CD8-positive, alpha-beta memory T cell (primary cell): ENCODE measurements at regions not wholly inside any gene's neighbourhood (a gene's known extent, or its start where the extent isn't known, plus 50 kb on each side); places are given as distances from the start of the nearest gene placed in this dataset.

Experiments used
- CTCF ChIA-PET: fragments of 350-600 bp; sonication (Branson Sonifier 250); formaldehyde crosslinking; loops from one replicate; lab custom pipeline; 2021; ENCODE audit warnings: antibody characterized with exemption; lab: Charles Lee
- POLR2A ChIA-PET: fragments of 350-600 bp; sonication (Branson Sonifier 250); formaldehyde crosslinking; loops from one replicate; lab custom pipeline; 2021; ENCODE audit warnings: antibody characterized with exemption; lab: Charles Lee
- DNase-seq, 5 donors: peaks; one replicate each; pipeline versions ENCODE4 v3.0.0 to v3.0.0-alpha.2; 2020 to 2022; ENCODE audit warnings: mixed read lengths in 1 of 5
- H3K27ac ChIP-seq: one replicate; pipeline ENCODE4 v1.7.0; 2013; ENCODE audit warnings: low read depth, mild to moderate bottlenecking, low read length, moderate library complexity
- H3K27me3 ChIP-seq: 2 replicates; pipeline ENCODE4 v1.7.0; 2013; ENCODE audit warnings: low read length, mild to moderate bottlenecking; ENCODE audit not compliant: insufficient read depth, poor library complexity, severe bottlenecking
- H3K36me3 ChIP-seq: 2 replicates; pipeline ENCODE4 v1.7.0; 2013; ENCODE audit warnings: mild to moderate bottlenecking, low read length, moderate library complexity; ENCODE audit not compliant: insufficient read depth
- H3K4me1 ChIP-seq: 2 replicates; pipeline ENCODE4 v1.7.0; 2013; ENCODE audit warnings: mild to moderate bottlenecking, low read length, moderate library complexity; ENCODE audit not compliant: insufficient read depth
- H3K4me3 ChIP-seq: 2 replicates; pipeline ENCODE4 v1.7.0; 2013; ENCODE audit warnings: mild to moderate bottlenecking, low read length
- H3K9me3 ChIP-seq: 2 replicates; pipeline ENCODE4 v1.7.0; 2013; ENCODE audit warnings: mild to moderate bottlenecking, low read length
- H3K27ac Mint-ChIP-seq, 8 donors: one replicate each; pipeline ENCODE4 v1.8.0; 2020 to 2021; ENCODE audit warnings: mixed read lengths in 8 of 8, mild to moderate bottlenecking in 6 of 8, inconsistent platforms in 3 of 8, moderate library complexity in 3 of 8
- H3K27me3 Mint-ChIP-seq, 2 donors: one replicate each; pipeline ENCODE4 v1.8.0; 2020 to 2021; ENCODE audit warnings: mixed read lengths in 2 of 2, mild to moderate bottlenecking in 1 of 2, moderate library complexity in 1 of 2
- H3K36me3 Mint-ChIP-seq, 3 donors: one replicate each; pipeline ENCODE4 v1.8.0; 2020 to 2021; ENCODE audit warnings: mixed read lengths in 3 of 3, inconsistent platforms in 1 of 3, mild to moderate bottlenecking in 1 of 3
- H3K4me1 Mint-ChIP-seq, 3 donors: one replicate each; pipeline ENCODE4 v1.8.0; 2020 to 2021; ENCODE audit warnings: mixed read lengths in 3 of 3, inconsistent platforms in 1 of 3, mild to moderate bottlenecking in 1 of 3
- H3K4me3 Mint-ChIP-seq, 7 donors: one replicate each; pipeline ENCODE4 v1.8.0; 2020 to 2021; ENCODE audit warnings: mixed read lengths in 7 of 7, mild to moderate bottlenecking in 6 of 7, moderate library complexity in 4 of 7, inconsistent platforms in 2 of 7
- H3K9me3 Mint-ChIP-seq, 5 donors: one replicate each; pipeline ENCODE4 v1.8.0; 2020 to 2022; ENCODE audit warnings: mixed read lengths in 5 of 5, mild to moderate bottlenecking in 3 of 5, moderate library complexity in 2 of 5, inconsistent platforms in 1 of 5

GRCh38 chr21:22253761-22254160, 1255.6 kb downstream of the NCAM2 start:
- Mint-ChIP-seq H3K36me3 (no peaks in the 10 kb centered on the region), H3K4me3 (no peak overlapping the region), H3K27ac (no peak overlapping the region), H3K27me3 (no peaks in the 10 kb centered on the region), H3K9me3 (peaks cover 4 to 22% (median 12%) of the 10 kb centered on the region in 5 donors), H3K4me1 (no peaks in the 10 kb centered on the region)
- no peak overlapping the region for H3K4me3 ChIP-seq
- H3K27ac ChIP-seq, result no peak overlapping the region
- no peaks in the 10 kb centered on the region for H3K27me3 ChIP-seq
- no peak for DNase-seq
- no peaks in the 10 kb centered on the region for H3K36me3 ChIP-seq
- ChIA-PET POLR2A (no interaction called here), CTCF (no interaction called here)
- H3K9me3 ChIP-seq, result no peaks in the 10 kb centered on the region
- no peaks in the 10 kb centered on the region for H3K4me1 ChIP-seq

DNA sequence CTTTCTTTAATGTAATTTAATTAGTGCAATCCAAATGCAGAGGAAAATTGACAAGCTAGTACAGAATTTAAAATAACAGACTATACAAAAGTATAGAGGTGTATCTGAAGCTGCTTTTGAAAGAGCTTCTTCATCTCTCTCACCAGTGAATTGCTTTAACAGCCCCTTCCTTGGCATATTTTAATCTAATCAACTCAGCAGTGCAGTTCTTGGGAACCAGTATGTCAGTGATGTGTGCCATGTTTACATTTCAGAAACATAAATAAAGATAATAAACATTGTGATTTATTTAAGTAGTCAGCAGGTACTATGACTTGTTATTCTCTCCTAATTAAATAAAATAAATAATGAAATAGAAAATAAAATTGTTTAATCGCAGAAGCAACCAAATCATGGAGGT, 1260.6 kb downstream of the NCAM2 start:
- no peak for DNase-seq
- Histone ChIP-seq H3K4me1 (no peaks in the 10 kb centered on the region), H3K27me3 (no peaks in the 10 kb centered on the region), H3K27ac (no peak overlapping the region), H3K9me3 (no peaks in the 10 kb centered on the region), H3K4me3 (no peak overlapping the region), H3K36me3 (no peaks in the 10 kb centered on the region)
- CTCF ChIA-PET, result no interaction called here
- Mint-ChIP-seq H3K27me3 (no peaks in the 10 kb centered on the region), H3K4me3 (no peak overlapping the region), H3K27ac (no peak overlapping the region), H3K4me1 (no peaks in the 10 kb centered on the region), H3K9me3 (peaks cover 3 to 19% (median 11%) of the 10 kb centered on the region in 5 donors), H3K36me3 (no peaks in the 10 kb centered on the region)
- POLR2A ChIA-PET, result no interaction called here

- Histone ChIP-seq H3K27ac (no peak overlapping the region), H3K4me3 (no peak overlapping the region), H3K4me1 (no peaks in the 10 kb centered on the region), H3K9me3 (no peaks in the 10 kb centered on the region), H3K27me3 (no peaks in the 10 kb centered on the region), H3K36me3 (no peaks in the 10 kb centered on the region)
- peaks cover 2 to 21% (median 6%) of the 10 kb centered on the region in 5 donors for H3K9me3 Mint-ChIP-seq
- no peak overlapping the region for H3K27ac Mint-ChIP-seq
- no peaks in the 10 kb centered on the region for H3K4me1 Mint-ChIP-seq
- ChIA-PET CTCF (no interaction called here), POLR2A (no interaction called here)
- DNase-seq, result no peak
- H3K36me3 Mint-ChIP-seq, result no peaks in the 10 kb centered on the region
- no peaks in the 10 kb centered on the region for H3K27me3 Mint-ChIP-seq
- no peak overlapping the region for H3K4me3 Mint-ChIP-seq
Observed at GRCh38 chr21:22260274-22260673, 1262.1 kb downstream of the NCAM2 start.

GRCh38 chr21:22263890-22264289, 1265.7 kb downstream of the NCAM2 start:
- Histone ChIP-seq H3K4me1 (no peaks in the 10 kb centered on the region), H3K9me3 (no peaks in the 10 kb centered on the region), H3K36me3 (no peaks in the 10 kb centered on the region), H3K27me3 (no peaks in the 10 kb centered on the region), H3K4me3 (no peak overlapping the region), H3K27ac (no peak overlapping the region)
- H3K27ac Mint-ChIP-seq, result no peak overlapping the region
- H3K4me1 Mint-ChIP-seq, result no peaks in the 10 kb centered on the region
- no peak overlapping the region for H3K4me3 Mint-ChIP-seq
- DNase-seq, result no peak
- ChIA-PET CTCF (no interaction called here), POLR2A (no interaction called here)
- no peaks in the 10 kb centered on the region for H3K36me3 Mint-ChIP-seq
- peaks cover 5 to 22% (median 8%) of the 10 kb centered on the region in 5 donors for H3K9me3 Mint-ChIP-seq
- no peaks in the 10 kb centered on the region for H3K27me3 Mint-ChIP-seq

GRCh38 chr21:22277341-22277740, 1279.1 kb downstream of the NCAM2 start:
- H3K4me1 Mint-ChIP-seq, result no peaks in the 10 kb centered on the region
- no peaks in the 10 kb centered on the region for H3K27me3 Mint-ChIP-seq
- no peak for DNase-seq
- Histone ChIP-seq H3K27me3 (no peaks in the 10 kb centered on the region), H3K4me3 (no peak overlapping the region), H3K4me1 (no peaks in the 10 kb centered on the region), H3K27ac (no peak overlapping the region), H3K9me3 (peaks cover 5% of the 10 kb centered on the region), H3K36me3 (no peaks in the 10 kb centered on the region)
- CTCF ChIA-PET, result no interaction called here
- H3K9me3 Mint-ChIP-seq, result peaks cover 3 to 31% (median 10%) of the 10 kb centered on the region in 5 donors
- POLR2A ChIA-PET, result no interaction called here
- H3K27ac Mint-ChIP-seq, result no peak overlapping the region
- no peak overlapping the region for H3K4me3 Mint-ChIP-seq
- no peaks in the 10 kb centered on the region for H3K36me3 Mint-ChIP-seq

DNA sequence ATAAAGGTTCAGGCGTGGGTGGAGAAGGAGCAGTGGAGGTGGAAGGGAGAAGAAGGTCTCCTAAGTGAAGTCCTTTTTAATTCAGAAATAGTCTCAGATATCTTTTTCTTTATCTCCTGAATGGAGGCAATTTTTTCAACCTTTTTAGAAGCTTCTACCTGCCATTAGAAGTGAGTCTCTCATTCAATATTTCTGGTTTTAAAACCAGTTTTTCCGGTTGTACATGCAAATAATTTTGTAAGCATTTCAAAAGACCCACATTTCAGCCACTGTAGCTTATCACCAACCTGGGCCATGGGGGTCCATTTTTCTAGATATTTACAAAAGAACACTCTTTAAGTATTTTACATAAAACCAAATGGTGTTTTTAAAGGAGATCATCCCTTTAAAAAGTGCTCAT, 1280.2 kb downstream of the NCAM2 start:
- no peak for DNase-seq
- Histone ChIP-seq H3K4me3 (no peak overlapping the region), H3K27ac (no peak overlapping the region), H3K27me3 (no peaks in the 10 kb centered on the region), H3K9me3 (peaks cover 5% of the 10 kb centered on the region), H3K4me1 (no peaks in the 10 kb centered on the region), H3K36me3 (no peaks in the 10 kb centered on the region)
- H3K9me3 Mint-ChIP-seq, result peaks cover 4 to 31% (median 10%) of the 10 kb centered on the region in 5 donors
- H3K36me3 Mint-ChIP-seq, result no peaks in the 10 kb centered on the region
- POLR2A ChIA-PET, result no interaction called here
- CTCF ChIA-PET, result no interaction called here
- H3K27me3 Mint-ChIP-seq, result no peaks in the 10 kb centered on the region
- no peak overlapping the region for H3K4me3 Mint-ChIP-seq
- no peak overlapping the region for H3K27ac Mint-ChIP-seq
- no peaks in the 10 kb centered on the region for H3K4me1 Mint-ChIP-seq

- Histone ChIP-seq H3K4me1 (no peaks in the 10 kb centered on the region), H3K4me3 (no peak overlapping the region), H3K27me3 (no peaks in the 10 kb centered on the region), H3K27ac (no peak overlapping the region), H3K9me3 (peaks cover 5% of the 10 kb centered on the region), H3K36me3 (no peaks in the 10 kb centered on the region)
- Mint-ChIP-seq H3K4me3 (no peak overlapping the region), H3K27ac (no peak overlapping the region), H3K36me3 (no peaks in the 10 kb centered on the region), H3K27me3 (no peaks in the 10 kb centered on the region), H3K4me1 (no peaks in the 10 kb centered on the region), H3K9me3 (peaks cover 3 to 19% (median 4%) of the 10 kb centered on the region in 5 donors)
- DNase-seq, result no peak
- ChIA-PET POLR2A (no interaction called here), CTCF (no interaction called here)
Observed at GRCh38 chr21:22280851-22281250, 1282.6 kb downstream of the NCAM2 start.

DNA sequence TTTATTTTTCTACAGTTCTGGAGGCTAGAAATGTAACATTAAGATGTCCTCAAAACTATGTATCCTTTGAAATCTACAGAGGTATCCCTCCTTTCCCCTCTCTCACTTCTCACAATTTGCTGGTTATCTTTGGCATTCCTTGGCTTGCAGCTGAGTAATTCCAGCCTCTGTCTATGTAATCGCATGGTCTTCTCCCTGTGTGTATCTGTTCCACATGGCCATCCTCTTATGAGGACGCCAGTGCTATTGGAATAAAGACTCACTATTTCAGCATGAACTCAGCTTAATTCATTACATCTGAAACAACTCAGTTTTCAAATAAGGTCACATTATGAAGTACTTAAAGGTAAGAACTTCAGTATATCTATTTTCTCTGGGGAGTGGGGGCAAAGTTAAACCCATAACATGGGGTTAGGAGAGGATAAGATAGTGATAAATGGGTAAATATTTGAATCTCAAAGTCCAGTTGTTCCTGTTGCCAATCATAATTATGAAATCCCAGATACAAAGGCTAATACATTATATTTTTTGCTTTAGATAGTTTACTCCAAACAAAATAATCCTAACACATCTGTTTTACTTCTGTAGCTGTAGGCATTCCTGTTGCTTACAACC, 1290.8 kb downstream of the NCAM2 start:
- peaks cover 1 to 23% (median 13%) of the 10 kb centered on the region in 5 donors for H3K9me3 Mint-ChIP-seq

More for the DNA sequence above, 1290.8 kb downstream of the NCAM2 start:
- no peaks in the 10 kb centered on the region for H3K36me3 Mint-ChIP-seq
- H3K27ac ChIP-seq, result no peak overlapping the region
- no peaks in the 10 kb centered on the region for H3K4me1 Mint-ChIP-seq
- POLR2A ChIA-PET, result no interaction called here
- H3K27me3 Mint-ChIP-seq, result no peaks in the 10 kb centered on the region
- H3K4me1 ChIP-seq, result no peaks in the 10 kb centered on the region
- CTCF ChIA-PET, result no interaction called here
- H3K4me3 Mint-ChIP-seq, result no peak overlapping the region
- no peak for DNase-seq
- no peaks in the 10 kb centered on the region for H3K9me3 ChIP-seq
- H3K4me3 ChIP-seq, result no peak overlapping the region
- no peak overlapping the region for H3K27ac Mint-ChIP-seq
- H3K27me3 ChIP-seq, result no peaks in the 10 kb centered on the region
- H3K36me3 ChIP-seq, result no peaks in the 10 kb centered on the region
